ENCODE measurements at regions not wholly inside any gene's neighbourhood (a gene's known extent, or its start where the extent isn't known, plus 50 kb on each side); places are given as distances from the start of the nearest gene placed in this dataset.

DNA sequence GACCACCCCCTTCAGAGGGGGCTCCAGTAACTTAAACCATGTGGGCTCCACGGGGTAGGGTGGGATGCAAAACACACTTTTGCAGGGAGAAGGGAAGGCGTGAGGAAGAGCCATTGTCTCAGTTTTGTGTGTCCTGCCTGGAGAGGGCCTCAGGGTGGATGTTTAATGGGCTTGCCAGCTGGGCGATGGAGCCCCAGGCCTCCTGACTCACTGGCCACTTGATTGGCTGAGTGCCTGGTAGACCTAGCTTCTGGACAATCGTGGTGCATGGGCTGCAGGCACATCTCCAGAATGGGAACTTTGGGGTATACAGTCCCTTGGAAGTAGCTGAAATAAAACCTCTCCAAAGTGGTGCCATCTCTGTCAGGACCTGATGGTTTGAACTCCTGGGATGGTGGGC is 118.3 kb upstream of the MRPS22 start:
- TF ChIP-seq, protein P1, sequence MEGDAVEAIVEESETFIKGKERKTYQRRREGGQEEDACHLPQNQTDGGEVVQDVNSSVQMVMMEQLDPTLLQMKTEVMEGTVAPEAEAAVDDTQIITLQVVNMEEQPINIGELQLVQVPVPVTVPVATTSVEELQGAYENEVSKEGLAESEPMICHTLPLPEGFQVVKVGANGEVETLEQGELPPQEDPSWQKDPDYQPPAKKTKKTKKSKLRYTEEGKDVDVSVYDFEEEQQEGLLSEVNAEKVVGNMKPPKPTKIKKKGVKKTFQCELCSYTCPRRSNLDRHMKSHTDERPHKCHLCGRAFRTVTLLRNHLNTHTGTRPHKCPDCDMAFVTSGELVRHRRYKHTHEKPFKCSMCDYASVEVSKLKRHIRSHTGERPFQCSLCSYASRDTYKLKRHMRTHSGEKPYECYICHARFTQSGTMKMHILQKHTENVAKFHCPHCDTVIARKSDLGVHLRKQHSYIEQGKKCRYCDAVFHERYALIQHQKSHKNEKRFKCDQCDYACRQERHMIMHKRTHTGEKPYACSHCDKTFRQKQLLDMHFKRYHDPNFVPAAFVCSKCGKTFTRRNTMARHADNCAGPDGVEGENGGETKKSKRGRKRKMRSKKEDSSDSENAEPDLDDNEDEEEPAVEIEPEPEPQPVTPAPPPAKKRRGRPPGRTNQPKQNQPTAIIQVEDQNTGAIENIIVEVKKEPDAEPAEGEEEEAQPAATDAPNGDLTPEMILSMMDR (conservative IDR thresholded peaks at IDR 0.05; ENCODE audit: low read length), result no peak
- TF ChIP-seq EZH2phosphoT487 (IDR thresholded peaks at IDR 0.05; ENCODE audit: borderline replicate concordance, low read depth, low read length), result no peak
